ENCODE measurements at regions not wholly inside any gene's neighbourhood (a gene's known extent, or its start where the extent isn't known, plus 50 kb on each side); places are given as distances from the start of the nearest gene placed in this dataset.

- DNase-seq (ENCODE audit: low spot score), result no peak
Observed at GRCh38 chrX:13257223-13258051, 62.4 kb downstream of the ATXN3L start.

GRCh38 chrX:13256603-13257002 is 63.2 kb downstream of the ATXN3L start:
- H3K9ac ChIP-seq (ENCODE audit: low read depth in 1 of 2, low read length in 2 of 2), result no peak overlapping the region
- H3K36me3 ChIP-seq (ENCODE audit: control insufficient read depth in 4 of 4, insufficient read depth in 3 of 4, low read depth in 1 of 4, low read length in 3 of 4), result no peaks in the 10 kb centered on the region
- no peak overlapping the region for H3K4me3 ChIP-seq (ENCODE audit: low read depth in 1 of 3, low read length in 3 of 3)
- H3K9me3 ChIP-seq (ENCODE audit: control insufficient read depth in 4 of 4, low read length in 3 of 4), result peaks cover 0 to 5% (median 2%) of the 10 kb centered on the region in 4 donors
- no peak overlapping the region for H3K27ac ChIP-seq (ENCODE audit: low read depth in 1 of 2, low read length in 2 of 2)
- DNase-seq (ENCODE audit: low spot score), result no peak
- no peaks in the 10 kb centered on the region for H3K27me3 ChIP-seq (ENCODE audit: control insufficient read depth in 4 of 4, insufficient read depth in 4 of 4, low read length in 3 of 4)
- H3K4me1 ChIP-seq (ENCODE audit: control insufficient read depth in 4 of 4, insufficient read depth in 4 of 4, low read length in 3 of 4), result no peaks in the 10 kb centered on the region
- TF ChIP-seq, protein P1, sequence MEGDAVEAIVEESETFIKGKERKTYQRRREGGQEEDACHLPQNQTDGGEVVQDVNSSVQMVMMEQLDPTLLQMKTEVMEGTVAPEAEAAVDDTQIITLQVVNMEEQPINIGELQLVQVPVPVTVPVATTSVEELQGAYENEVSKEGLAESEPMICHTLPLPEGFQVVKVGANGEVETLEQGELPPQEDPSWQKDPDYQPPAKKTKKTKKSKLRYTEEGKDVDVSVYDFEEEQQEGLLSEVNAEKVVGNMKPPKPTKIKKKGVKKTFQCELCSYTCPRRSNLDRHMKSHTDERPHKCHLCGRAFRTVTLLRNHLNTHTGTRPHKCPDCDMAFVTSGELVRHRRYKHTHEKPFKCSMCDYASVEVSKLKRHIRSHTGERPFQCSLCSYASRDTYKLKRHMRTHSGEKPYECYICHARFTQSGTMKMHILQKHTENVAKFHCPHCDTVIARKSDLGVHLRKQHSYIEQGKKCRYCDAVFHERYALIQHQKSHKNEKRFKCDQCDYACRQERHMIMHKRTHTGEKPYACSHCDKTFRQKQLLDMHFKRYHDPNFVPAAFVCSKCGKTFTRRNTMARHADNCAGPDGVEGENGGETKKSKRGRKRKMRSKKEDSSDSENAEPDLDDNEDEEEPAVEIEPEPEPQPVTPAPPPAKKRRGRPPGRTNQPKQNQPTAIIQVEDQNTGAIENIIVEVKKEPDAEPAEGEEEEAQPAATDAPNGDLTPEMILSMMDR (IDR thresholded peaks at IDR 0.05; ENCODE audit: low read depth, low read length, missing input control), result no peak
- TF ChIP-seq SP1 (IDR thresholded peaks at IDR 0.05) (no peak), RXRA (IDR thresholded peaks at IDR 0.05) (no peak), TAF1 (conservative IDR thresholded peaks at IDR 0.05) (no peak), JUND (IDR thresholded peaks at IDR 0.05) (no peak), GABPA (IDR thresholded peaks at IDR 0.05 in 1 of 2, conservative IDR thresholded peaks at IDR 0.05 in 1 of 2) (no peak), ATF3 (IDR thresholded peaks at IDR 0.05) (no peak)
- TF ChIP-seq, protein P2, sequence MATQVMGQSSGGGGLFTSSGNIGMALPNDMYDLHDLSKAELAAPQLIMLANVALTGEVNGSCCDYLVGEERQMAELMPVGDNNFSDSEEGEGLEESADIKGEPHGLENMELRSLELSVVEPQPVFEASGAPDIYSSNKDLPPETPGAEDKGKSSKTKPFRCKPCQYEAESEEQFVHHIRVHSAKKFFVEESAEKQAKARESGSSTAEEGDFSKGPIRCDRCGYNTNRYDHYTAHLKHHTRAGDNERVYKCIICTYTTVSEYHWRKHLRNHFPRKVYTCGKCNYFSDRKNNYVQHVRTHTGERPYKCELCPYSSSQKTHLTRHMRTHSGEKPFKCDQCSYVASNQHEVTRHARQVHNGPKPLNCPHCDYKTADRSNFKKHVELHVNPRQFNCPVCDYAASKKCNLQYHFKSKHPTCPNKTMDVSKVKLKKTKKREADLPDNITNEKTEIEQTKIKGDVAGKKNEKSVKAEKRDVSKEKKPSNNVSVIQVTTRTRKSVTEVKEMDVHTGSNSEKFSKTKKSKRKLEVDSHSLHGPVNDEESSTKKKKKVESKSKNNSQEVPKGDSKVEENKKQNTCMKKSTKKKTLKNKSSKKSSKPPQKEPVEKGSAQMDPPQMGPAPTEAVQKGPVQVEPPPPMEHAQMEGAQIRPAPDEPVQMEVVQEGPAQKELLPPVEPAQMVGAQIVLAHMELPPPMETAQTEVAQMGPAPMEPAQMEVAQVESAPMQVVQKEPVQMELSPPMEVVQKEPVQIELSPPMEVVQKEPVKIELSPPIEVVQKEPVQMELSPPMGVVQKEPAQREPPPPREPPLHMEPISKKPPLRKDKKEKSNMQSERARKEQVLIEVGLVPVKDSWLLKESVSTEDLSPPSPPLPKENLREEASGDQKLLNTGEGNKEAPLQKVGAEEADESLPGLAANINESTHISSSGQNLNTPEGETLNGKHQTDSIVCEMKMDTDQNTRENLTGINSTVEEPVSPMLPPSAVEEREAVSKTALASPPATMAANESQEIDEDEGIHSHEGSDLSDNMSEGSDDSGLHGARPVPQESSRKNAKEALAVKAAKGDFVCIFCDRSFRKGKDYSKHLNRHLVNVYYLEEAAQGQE (IDR thresholded peaks at IDR 0.05), result no peak

More at GRCh38 chrX:13257223-13258051, 62.4 kb downstream of the ATXN3L start:
- TF ChIP-seq ATF3 (IDR thresholded peaks at IDR 0.05), result no peak
- no peak for TF ChIP-seq FOXA2 (IDR thresholded peaks at IDR 0.05)
- TF ChIP-seq GABPA (IDR thresholded peaks at IDR 0.05 in 1 of 2, conservative IDR thresholded peaks at IDR 0.05 in 1 of 2), result no peak
- TF ChIP-seq, protein P3, sequence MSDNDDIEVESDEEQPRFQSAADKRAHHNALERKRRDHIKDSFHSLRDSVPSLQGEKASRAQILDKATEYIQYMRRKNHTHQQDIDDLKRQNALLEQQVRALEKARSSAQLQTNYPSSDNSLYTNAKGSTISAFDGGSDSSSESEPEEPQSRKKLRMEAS (IDR thresholded peaks at IDR 0.05), result no peak
- TF ChIP-seq, protein P2 (IDR thresholded peaks at IDR 0.05), result no peak
- TF ChIP-seq FOXA1 (IDR thresholded peaks at IDR 0.05), result no peak
- TF ChIP-seq, protein P1 (IDR thresholded peaks at IDR 0.05; ENCODE audit: low read depth, low read length, missing input control), result no peak
- TF ChIP-seq JUND (IDR thresholded peaks at IDR 0.05), result no peak
- TF ChIP-seq TAF1 (conservative IDR thresholded peaks at IDR 0.05), result no peak
- no peak for TF ChIP-seq HNF4A (conservative IDR thresholded peaks at IDR 0.05)
- TF ChIP-seq HNF4G (IDR thresholded peaks at IDR 0.05), result no peak
- no peak for TF ChIP-seq RAD21 (IDR thresholded peaks at IDR 0.05)
- TF ChIP-seq YY1 (IDR thresholded peaks at IDR 0.05), result no peak
- TF ChIP-seq RXRA (IDR thresholded peaks at IDR 0.05), result no peak
- TF ChIP-seq SP1 (IDR thresholded peaks at IDR 0.05), result no peak
- no peak for TF ChIP-seq EGR1 (IDR thresholded peaks at IDR 0.05; ENCODE audit: low read depth in 2 of 2)
- Histone ChIP-seq H3K36me3 (ENCODE audit: control insufficient read depth in 4 of 4, insufficient read depth in 3 of 4, low read depth in 1 of 4, low read length in 3 of 4) (no peaks in the 10 kb centered on the region), H3K9me3 (ENCODE audit: control insufficient read depth in 4 of 4, low read length in 3 of 4) (peaks cover 0 to 5% (median 2%) of the 10 kb centered on the region in 4 donors), H3K4me3 (ENCODE audit: low read depth in 1 of 3, low read length in 3 of 3) (no peak overlapping the region), H3K27me3 (ENCODE audit: control insufficient read depth in 4 of 4, insufficient read depth in 4 of 4, low read length in 3 of 4) (no peaks in the 10 kb centered on the region), H3K9ac (ENCODE audit: low read depth in 1 of 2, low read length in 2 of 2) (no peak overlapping the region), H3K27ac (ENCODE audit: low read depth in 1 of 2, low read length in 2 of 2) (no peak overlapping the region), H3K4me1 (ENCODE audit: control insufficient read depth in 4 of 4, insufficient read depth in 4 of 4, low read length in 3 of 4) (no peaks in the 10 kb centered on the region)
- 83% methylated on average over 6 of the region's 6 CpGs for WGBS

Data from liver (tissue), 8 donors.